Epithelial cell of proximal tubule (primary cell): ENCODE measurements at regions not wholly inside any gene's neighbourhood (a gene's known extent, or its start where the extent isn't known, plus 50 kb on each side); places are given as distances from the start of the nearest gene placed in this dataset.

Experiments used
- DNase-seq: peaks from one replicate; pipeline ENCODE4 v3.0.0-alpha.2; 2011; ENCODE audit warnings: low read depth
- H3K4me3 ChIP-seq: 2 replicates; pipeline ENCODE4 v1.5.1; 2011; ENCODE audit warnings: low read depth, mild to moderate bottlenecking, low read length
- CTCF ChIP-seq: conservative IDR thresholded peaks from 2 replicates; pipeline ENCODE4 v1.5.1; 2012; ENCODE audit warnings: low read depth, mild to moderate bottlenecking, low read length

DNA sequence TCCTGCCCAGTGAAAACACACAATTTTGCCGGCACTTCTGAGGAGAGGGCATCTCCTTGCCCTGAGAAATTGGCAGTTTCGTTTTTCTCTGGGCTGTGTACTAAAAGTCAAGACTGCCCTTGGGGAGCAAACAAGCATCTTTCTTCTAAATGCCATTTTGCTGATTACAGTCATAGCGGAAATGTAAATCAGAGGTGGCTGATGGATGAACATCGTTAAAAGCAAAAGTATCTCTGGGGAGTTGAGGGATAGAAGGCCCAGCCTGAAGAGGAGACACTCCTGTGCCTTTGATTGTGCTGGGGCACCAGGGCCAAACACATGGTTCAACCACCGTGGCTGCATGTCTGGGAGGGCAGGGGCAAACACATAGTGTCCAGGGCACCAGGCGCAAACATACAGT is 49.8 kb downstream of the ABCC12 start:
- no peak overlapping the region for H3K4me3 ChIP-seq
- TF ChIP-seq CTCF = no peak
- DNase-seq = no peak

GRCh38 chr16:48105456-48105855 is 50.3 kb downstream of the ABCC12 start:
- TF ChIP-seq CTCF = no peak
- H3K4me3 ChIP-seq = no peak overlapping the region
- DNase-seq = no peak

DNA sequence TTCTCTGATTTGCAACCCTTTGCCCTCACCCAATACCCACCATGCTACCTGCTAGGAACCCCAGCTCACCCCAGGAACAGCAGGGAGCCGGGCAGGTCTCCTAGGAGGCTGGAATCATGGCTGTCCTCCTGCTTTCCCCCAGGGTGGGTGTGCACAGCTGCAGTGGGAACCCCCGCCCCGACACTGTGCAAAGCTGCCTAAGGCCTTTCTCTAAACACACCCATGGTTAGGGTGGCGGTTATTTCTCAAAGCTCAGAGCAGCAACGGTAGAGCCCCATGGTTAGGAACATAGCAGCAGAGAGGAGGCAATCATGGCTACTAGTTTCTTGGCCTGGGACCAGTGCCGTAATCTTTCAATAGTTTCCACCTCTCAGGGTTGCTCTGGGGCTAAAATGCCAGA is 52.2 kb downstream of the ABCC12 start:
- no peak for TF ChIP-seq CTCF
- H3K4me3 ChIP-seq = no peak overlapping the region
- no peak for DNase-seq

DNA sequence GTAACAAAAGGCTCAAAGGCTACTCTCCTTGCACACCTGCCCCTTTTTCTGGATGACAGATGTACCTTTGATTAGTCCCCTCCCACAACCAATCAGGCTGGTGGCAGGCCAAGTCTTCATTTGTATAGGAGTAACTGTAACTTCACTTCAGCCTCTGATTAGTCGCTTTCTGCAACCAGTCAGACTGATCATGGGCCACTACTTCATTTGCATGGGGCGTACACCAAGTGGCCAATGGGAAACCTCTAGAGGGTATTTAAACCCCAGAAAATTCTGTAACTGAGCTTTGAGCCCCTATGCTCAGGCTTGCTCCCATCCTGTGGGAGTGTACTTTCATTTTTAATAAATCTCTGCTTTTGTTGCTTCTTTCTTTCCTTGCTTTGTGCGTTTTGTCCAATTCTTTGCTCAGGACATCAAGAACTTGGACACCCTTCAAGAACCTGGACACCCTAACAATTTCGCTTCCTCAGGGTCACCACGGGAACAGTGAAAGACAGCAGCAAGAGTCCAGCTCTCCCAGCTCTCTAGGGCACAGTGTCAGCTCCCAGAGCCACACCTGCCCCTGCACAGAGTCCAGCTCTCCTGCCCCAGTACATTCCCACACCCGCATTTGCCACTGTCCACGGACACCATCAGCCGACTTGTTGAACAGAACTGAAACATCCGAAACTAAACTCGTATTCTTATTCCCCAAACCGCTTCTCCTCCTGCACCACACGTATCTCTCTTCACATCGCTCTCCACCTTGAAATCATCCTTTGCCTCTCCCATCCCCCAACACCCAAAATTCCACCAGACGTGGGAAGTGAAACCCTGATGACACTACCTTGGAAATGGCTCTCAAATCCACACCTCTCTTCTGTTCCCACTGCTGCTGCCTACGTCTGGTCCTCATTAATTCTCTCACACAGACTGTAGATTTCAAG is 53.4 kb downstream of the ABCC12 start:
- no peak for TF ChIP-seq CTCF
- no peak overlapping the region for H3K4me3 ChIP-seq
- DNase-seq = no peak

DNA sequence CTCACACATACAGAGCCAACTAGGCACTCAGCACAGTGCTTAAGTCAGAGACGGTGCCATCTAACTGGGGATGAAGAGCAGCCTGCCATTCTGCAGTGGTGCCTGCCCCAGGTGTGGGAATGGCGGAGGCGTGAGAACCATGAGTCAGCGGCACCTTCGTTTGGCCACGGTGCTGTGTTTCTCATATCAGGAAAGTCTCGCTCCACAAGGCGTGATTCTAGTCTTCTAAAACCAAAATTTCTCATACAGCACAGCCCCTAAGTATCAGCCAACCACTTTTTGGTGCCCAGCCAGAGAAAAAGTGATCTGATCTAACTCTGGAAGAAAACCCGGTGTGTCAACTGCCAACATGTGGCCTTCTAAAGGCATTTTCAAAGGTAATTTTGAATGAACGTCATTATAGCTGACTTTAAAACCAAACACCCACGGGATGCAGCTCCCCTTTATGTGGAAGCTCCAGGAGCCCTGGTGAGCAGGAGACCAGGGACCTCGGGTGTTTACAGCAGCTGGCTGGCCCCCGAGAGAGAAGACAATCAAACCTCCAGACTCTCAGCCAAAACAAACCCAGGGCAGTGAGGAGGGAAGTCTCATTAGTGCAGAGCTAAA is 54.6 kb downstream of the ABCC12 start:
- DNase-seq = no peak
- no peak overlapping the region for H3K4me3 ChIP-seq

GRCh38 chr16:48099455-48099854 is 56.3 kb downstream of the ABCC12 start:
- no peak for TF ChIP-seq CTCF
- DNase-seq = no peak
- H3K4me3 ChIP-seq = no peak overlapping the region

More for the DNA sequence above, 54.6 kb downstream of the ABCC12 start:
- TF ChIP-seq CTCF = no peak
